GM12865 (cell line): ENCODE measurements at regions not wholly inside any gene's neighbourhood (a gene's known extent, or its start where the extent isn't known, plus 50 kb on each side); places are given as distances from the start of the nearest gene placed in this dataset.
"Not testable (repeated sequence)": the region's sequence is repeated elsewhere in the genome, so short reads cannot be mapped to it uniquely, and the experiment has no call there.

Source experiments
- DNase-seq: peaks from one replicate; pipeline ENCODE4 v3.0.0; 2010; ENCODE audit warnings: low read depth
- H3K4me3 ChIP-seq: 2 replicates; pipeline ENCODE4 v1.5.1; 2011; ENCODE audit warnings: mild to moderate bottlenecking, low read depth, low read length, control low read depth
- CTCF ChIP-seq: IDR thresholded peaks from 2 replicates; pipeline ENCODE4 v1.5.1; 2011; ENCODE audit warnings: low read length, control low read depth, low read depth, inconsistent platforms; ENCODE audit not compliant: insufficient read depth; ENCODE audit errors: missing control alignments

- H3K4me3 ChIP-seq = no peak overlapping the region
- no peak for DNase-seq
- no peak for TF ChIP-seq CTCF
Measured at GRCh38 chr16:6735631-6736030, 597.0 kb upstream of the RBFOX1 start.

GRCh38 chr16:6732166-6732565 is 600.5 kb upstream of the RBFOX1 start:
- no peak for TF ChIP-seq CTCF
- no peak for DNase-seq
- H3K4me3 ChIP-seq = no peak overlapping the region

GRCh38 chr16:6728381-6728780 is 604.3 kb upstream of the RBFOX1 start:
- TF ChIP-seq CTCF = no peak

GRCh38 chr16:6726621-6727020 is 606.0 kb upstream of the RBFOX1 start:
- H3K4me3 ChIP-seq = no peak overlapping the region
- no peak for DNase-seq
- TF ChIP-seq CTCF = no peak

More at GRCh38 chr16:6728381-6728780, 604.3 kb upstream of the RBFOX1 start:
- DNase-seq = no peak
- no peak overlapping the region for H3K4me3 ChIP-seq

- no peak for TF ChIP-seq CTCF
- no peak for DNase-seq
- H3K4me3 ChIP-seq = no peak overlapping the region
Measured at GRCh38 chr16:6725634-6726331, 606.9 kb upstream of the RBFOX1 start.

- not testable (repeated sequence) for DNase-seq, H3K4me3 ChIP-seq
Measured at GRCh38 chr16:6725206-6725605, 607.4 kb upstream of the RBFOX1 start.

GRCh38 chr16:6722786-6723185 is 609.9 kb upstream of the RBFOX1 start:
- DNase-seq = no peak
- TF ChIP-seq CTCF = no peak
- no peak overlapping the region for H3K4me3 ChIP-seq
